CD14-positive monocyte (primary cell): ENCODE measurements at regions not wholly inside any gene's neighbourhood (a gene's known extent, or its start where the extent isn't known, plus 50 kb on each side); places are given as distances from the start of the nearest gene placed in this dataset.

Experiments used
- DNase-seq, 3 donors: peaks; one replicate each; pipeline ENCODE4 v3.0.0-alpha.2; 2011 to 2022
- H2AFZ ChIP-seq: 2 replicates; pipeline ENCODE4 v1.6.0; 2012; ENCODE audit warnings: mild to moderate bottlenecking, low read depth, low read length, inconsistent platforms; ENCODE audit not compliant: insufficient read depth, poor library complexity, severe bottlenecking
- H3K27ac ChIP-seq, 2 donors: 1 replicate in 1 of 2; 2 replicates in 1 of 2; pipeline ENCODE4 v1.5.1; 2012 to 2013; ENCODE audit warnings: low read length in 2 of 2, control low read depth in 1 of 2, inconsistent platforms in 1 of 2, low read depth in 1 of 2, mild to moderate bottlenecking in 1 of 2
- H3K27me3 ChIP-seq, 2 donors: one replicate each; pipeline versions ENCODE4 v1.6.0 to v1.6.1; 2011 to 2013; ENCODE audit warnings: low read length in 2 of 2; ENCODE audit not compliant: control insufficient read depth in 2 of 2, insufficient read depth in 2 of 2
- H3K36me3 ChIP-seq, 2 donors: replicated peaks in 1 of 2; 1 replicate in 1 of 2; 2 replicates in 1 of 2; pipeline versions ENCODE4 v1.5.1 to v1.6.1; 2012 to 2013; ENCODE audit warnings: low read length in 2 of 2, control low read depth in 1 of 2, inconsistent platforms in 1 of 2, mild to moderate bottlenecking in 1 of 2; ENCODE audit not compliant: insufficient read depth in 2 of 2, control insufficient read depth in 1 of 2
- H3K4me1 ChIP-seq, 2 donors: 1 replicate in 1 of 2; 2 replicates in 1 of 2; pipeline versions ENCODE4 v1.5.1 to v1.6.1; 2012 to 2013; ENCODE audit warnings: low read length in 2 of 2, control low read depth in 1 of 2, inconsistent platforms in 1 of 2, mild to moderate bottlenecking in 1 of 2, moderate library complexity in 1 of 2; ENCODE audit not compliant: insufficient read depth in 2 of 2, control insufficient read depth in 1 of 2
- H3K4me2 ChIP-seq: replicated peaks from 2 replicates; pipeline ENCODE3; 2012; ENCODE audit warnings: low read length, moderate library complexity, mild to moderate bottlenecking; ENCODE audit not compliant: poor library complexity, severe bottlenecking; ENCODE audit errors: extremely low read depth
- H3K4me3 ChIP-seq, 3 experiments: fragments of 200-600 bp in 1 of 3; sonication (generic) in 1 of 3; replicated peaks in 1 of 3; 1 replicate in 2 of 3; 2 replicates in 1 of 3; pipeline ENCODE4 v1.5.1; 2011 to 2013; ENCODE audit warnings: low read length in 3 of 3, mild to moderate bottlenecking in 3 of 3, control low read depth in 2 of 3, low read depth in 2 of 3, inconsistent platforms in 1 of 3, moderate library complexity in 1 of 3
- H3K79me2 ChIP-seq: 2 replicates; pipeline ENCODE4 v1.6.0; 2012; ENCODE audit warnings: mild to moderate bottlenecking, control low read depth, inconsistent platforms, low read length, moderate library complexity; ENCODE audit not compliant: insufficient read depth
- H3K9ac ChIP-seq: 2 replicates; pipeline ENCODE4 v1.6.0; 2017; ENCODE audit warnings: low read length, mild to moderate bottlenecking; ENCODE audit not compliant: insufficient read depth, poor library complexity, severe bottlenecking
- H3K9me3 ChIP-seq, 2 donors: replicated peaks in 1 of 2; 1 replicate in 1 of 2; 2 replicates in 1 of 2; pipeline versions ENCODE4 v1.5.1 to v1.6.1; 2012 to 2013; ENCODE audit warnings: low read length in 2 of 2, control low read depth in 1 of 2; ENCODE audit not compliant: control insufficient read depth in 1 of 2, insufficient read depth in 1 of 2
- H4K20me1 ChIP-seq: 2 replicates; pipeline ENCODE4 v1.6.0; 2012; ENCODE audit warnings: mild to moderate bottlenecking, low read length, control low read depth, moderate library complexity; ENCODE audit not compliant: insufficient read depth
- H3K27ac Mint-ChIP-seq, 7 donors: one replicate each; pipeline ENCODE4 v1.8.0; 2020; ENCODE audit warnings: mild to moderate bottlenecking in 7 of 7, mixed read lengths in 7 of 7, moderate library complexity in 6 of 7, inconsistent platforms in 2 of 7
- H3K27me3 Mint-ChIP-seq, 3 donors: one replicate each; pipeline ENCODE4 v1.8.0; 2021 to 2022; ENCODE audit warnings: low read depth in 3 of 3, mild to moderate bottlenecking in 3 of 3, mixed read lengths in 3 of 3, moderate library complexity in 3 of 3, inconsistent platforms in 1 of 3
- H3K36me3 Mint-ChIP-seq, 2 donors: one replicate each; pipeline ENCODE4 v1.8.0; 2020; ENCODE audit warnings: mixed read lengths in 2 of 2, inconsistent platforms in 1 of 2, mild to moderate bottlenecking in 1 of 2
- H3K4me1 Mint-ChIP-seq: one replicate; pipeline ENCODE4 v1.8.0; 2020; ENCODE audit warnings: mild to moderate bottlenecking, mixed read lengths
- H3K4me3 Mint-ChIP-seq, 2 donors: one replicate each; pipeline ENCODE4 v1.8.0; 2020; ENCODE audit warnings: mild to moderate bottlenecking in 2 of 2, mixed read lengths in 2 of 2, moderate library complexity in 1 of 2
- H3K9me3 Mint-ChIP-seq, 7 donors: one replicate each; pipeline ENCODE4 v1.8.0; 2020 to 2022; ENCODE audit warnings: mixed read lengths in 7 of 7, mild to moderate bottlenecking in 6 of 7, moderate library complexity in 6 of 7, inconsistent platforms in 2 of 7
- CTCF ChIP-seq: fragments of 200-600 bp; IDR thresholded peaks from one replicate; pipeline ENCODE4 v1.8.0; 2022; ENCODE audit warnings: antibody characterized with exemption, mild to moderate bottlenecking
- WGBS: methylation state at CpG from one replicate; pipeline ENCODE4 v1.1.5; 2013; ENCODE audit warnings: missing lambda C conversion rate; ENCODE audit not compliant: insufficient coverage; 5-methylcytosine and 5-hydroxymethylcytosine counted together
- intact Hi-C, 2 donors: fragments of 100-400 bp; cut with micrococcal nuclease; formaldehyde crosslinking; loops; one replicate each; pipeline versions ENCODE4 v1.15.0 to v1.15.1; 2023

- H3K27me3 ChIP-seq, result peaks cover 15 to 32% of the 10 kb centered on the region in 2 donors
- Mint-ChIP-seq H3K4me1 (peaks cover 4% of the 10 kb centered on the region), H3K9me3 (peaks cover 0 to 8% (median 0%) of the 10 kb centered on the region in 7 donors), H3K36me3 (no peaks in the 10 kb centered on the region), H3K27ac (no peak overlapping the region), H3K4me3 (peak overlapping the region in 1 of 2 donors; percentile 3), H3K27me3 (peaks cover 10 to 53% (median 31%) of the 10 kb centered on the region in 3 donors)
- WGBS, result 46% methylated on average over 16 of the region's 16 CpGs
- no peak overlapping the region for H3K27ac ChIP-seq
- no peak overlapping the region for H3K4me2 ChIP-seq
- DNase-seq, result no peak
- no peaks in the 10 kb centered on the region for H4K20me1 ChIP-seq
- H2AFZ ChIP-seq, result no peak overlapping the region
- H3K4me1 ChIP-seq, result no peaks in the 10 kb centered on the region
- no peak for TF ChIP-seq CTCF
- H3K36me3 ChIP-seq, result no peaks in the 10 kb centered on the region
- H3K4me3 ChIP-seq, result no peak overlapping the region
- H3K79me2 ChIP-seq, result no peaks in the 10 kb centered on the region
- H3K9me3 ChIP-seq, result peaks cover 0 to under 1% of the 10 kb centered on the region in 2 donors
- intact Hi-C loops, result no loop called here
- no peak overlapping the region for H3K9ac ChIP-seq
Measured at GRCh38 chr14:97025722-97026121, 228.5 kb downstream of the VRK1 start.

GRCh38 chr14:97027256-97027999, 230.2 kb downstream of the VRK1 start:
- 79% methylated on average over 10 of the region's 12 CpGs for WGBS
- Mint-ChIP-seq H3K4me3 (no peak overlapping the region), H3K27ac (no peak overlapping the region), H3K36me3 (no peaks in the 10 kb centered on the region), H3K4me1 (no peaks in the 10 kb centered on the region), H3K9me3 (peaks cover 3 to 16% (median 7%) of the 10 kb centered on the region in 7 donors), H3K27me3 (peaks cover 21 to 56% (median 41%) of the 10 kb centered on the region in 3 donors)
- no peaks in the 10 kb centered on the region for H3K4me1 ChIP-seq
- no peak overlapping the region for H3K9ac ChIP-seq
- no peaks in the 10 kb centered on the region for H3K79me2 ChIP-seq
- intact Hi-C loops, result no loop called here
- peaks cover 24 to 41% of the 10 kb centered on the region in 2 donors for H3K27me3 ChIP-seq
- no peak overlapping the region for H3K4me2 ChIP-seq
- no peak overlapping the region for H2AFZ ChIP-seq
- peaks cover 0 to 16% of the 10 kb centered on the region in 2 donors for H3K9me3 ChIP-seq
- no peak overlapping the region for H3K4me3 ChIP-seq
- no peaks in the 10 kb centered on the region for H4K20me1 ChIP-seq
- no peak for TF ChIP-seq CTCF
- no peak overlapping the region for H3K27ac ChIP-seq
- DNase-seq, result no peak
- no peaks in the 10 kb centered on the region for H3K36me3 ChIP-seq
